HepG2 (cell line): ENCODE measurements at regions not wholly inside any gene's neighbourhood (a gene's known extent, or its start where the extent isn't known, plus 50 kb on each side); places are given as distances from the start of the nearest gene placed in this dataset.

ENCODE experiments used
- YY1 ChIP-seq: IDR thresholded peaks from 2 replicates; pipeline ENCODE4 v1.6.1; 2011; ENCODE audit warnings: low read length, low read depth, moderate library complexity, mild to moderate bottlenecking; ENCODE audit not compliant: insufficient read depth, insufficient replicate concordance
- TF ChIP-seq, protein P1 (sequence below): sonication (generic); formaldehyde crosslinking; IDR thresholded peaks from 2 replicates; pipeline ENCODE4 v1.8.0; 2022; ENCODE audit warnings: missing genetic modification reagents, low read depth, mild to moderate bottlenecking, borderline replicate concordance
- TF ChIP-seq, protein P2 (sequence below): sonication (generic); formaldehyde crosslinking; IDR thresholded peaks from 2 replicates; pipeline ENCODE4 v1.4.0; 2020; ENCODE audit warnings: missing genetic modification reagents

DNA sequence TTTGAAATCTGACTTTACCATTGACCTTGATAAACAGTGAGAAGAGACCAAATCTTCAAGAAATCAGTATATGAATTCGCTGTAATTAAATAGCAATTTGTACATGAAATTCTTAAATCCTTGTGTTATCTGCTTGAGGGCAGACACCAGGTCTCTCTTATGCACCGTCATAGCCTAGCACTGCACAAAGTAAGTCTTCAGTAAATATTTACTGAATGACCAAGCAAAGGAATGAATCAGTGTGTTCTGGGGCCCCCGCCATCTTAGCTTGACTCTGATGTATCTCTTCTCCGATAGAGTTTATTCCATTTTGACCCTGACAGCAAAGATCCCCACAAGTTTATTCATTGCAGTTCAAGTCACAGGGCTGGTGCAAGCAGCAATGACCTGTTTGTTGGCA lies 328.0 kb downstream of the TMEM114 start:
- TF ChIP-seq, protein P1, sequence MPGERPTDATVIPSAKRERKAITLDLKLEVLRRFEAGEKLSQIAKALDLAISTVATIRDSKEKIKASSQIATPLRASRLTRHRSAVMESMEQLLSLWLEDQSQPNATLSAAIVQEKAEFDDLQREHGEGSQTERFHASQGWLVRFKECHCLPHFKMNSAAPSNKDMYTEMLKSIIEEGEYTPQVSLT (CRISPR knock-in tag) = no peak
- TF ChIP-seq, protein P2, sequence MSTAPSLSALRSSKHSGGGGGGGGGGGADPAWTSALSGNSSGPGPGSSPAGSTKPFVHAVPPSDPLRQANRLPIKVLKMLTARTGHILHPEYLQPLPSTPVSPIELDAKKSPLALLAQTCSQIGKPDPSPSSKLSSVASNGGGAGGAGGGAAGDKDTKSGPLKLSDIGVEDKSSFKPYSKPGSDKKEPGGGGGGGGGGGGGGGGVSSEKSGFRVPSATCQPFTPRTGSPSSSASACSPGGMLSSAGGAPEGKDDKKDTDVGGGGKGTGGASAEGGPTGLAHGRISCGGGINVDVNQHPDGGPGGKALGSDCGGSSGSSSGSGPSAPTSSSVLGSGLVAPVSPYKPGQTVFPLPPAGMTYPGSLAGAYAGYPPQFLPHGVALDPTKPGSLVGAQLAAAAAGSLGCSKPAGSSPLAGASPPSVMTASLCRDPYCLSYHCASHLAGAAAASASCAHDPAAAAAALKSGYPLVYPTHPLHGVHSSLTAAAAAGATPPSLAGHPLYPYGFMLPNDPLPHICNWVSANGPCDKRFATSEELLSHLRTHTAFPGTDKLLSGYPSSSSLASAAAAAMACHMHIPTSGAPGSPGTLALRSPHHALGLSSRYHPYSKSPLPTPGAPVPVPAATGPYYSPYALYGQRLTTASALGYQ (CRISPR knock-in tag) = no peak
- no peak for TF ChIP-seq YY1
